ENCODE measurements at regions not wholly inside any gene's neighbourhood (a gene's known extent, or its start where the extent isn't known, plus 50 kb on each side); places are given as distances from the start of the nearest gene placed in this dataset.

GRCh38 chr4:73929278-73929677 lies 52.5 kb downstream of the PF4 start:
- no peak for DNase-seq (ENCODE audit: low read depth)

GRCh38 chr4:73923631-73923937 lies 54.4 kb downstream of the CXCL1 start:
- DNase-seq (ENCODE audit: low read depth): no peak

GRCh38 chr4:73922766-73923630 lies 53.8 kb downstream of the CXCL1 start:
- peak; percentile 56 for DNase-seq (ENCODE audit: low read depth)

- DNase-seq (ENCODE audit: low read depth): no peak
These were observed 53.1 kb downstream of the CXCL1 start for GRCh38 chr4:73922317-73922716.
